HFF-Myc (cell line): ENCODE measurements at regions not wholly inside any gene's neighbourhood (a gene's known extent, or its start where the extent isn't known, plus 50 kb on each side); places are given as distances from the start of the nearest gene placed in this dataset.
"Not testable (repeated sequence)": the region's sequence is repeated elsewhere in the genome, so short reads cannot be mapped to it uniquely, and the experiment has no call there.

Experiments used
- DNase-seq: peaks from one replicate; pipeline ENCODE4 v3.0.0-alpha.2; 2011; ENCODE audit warnings: low read depth; ENCODE audit errors: extremely low read depth
- H3K4me3 ChIP-seq: replicated peaks from 2 replicates; pipeline ENCODE4 v1.5.1; 2011; ENCODE audit warnings: low read depth, mild to moderate bottlenecking, control low read depth, low read length
- CTCF ChIP-seq: IDR thresholded peaks from 2 replicates; pipeline ENCODE4 v1.5.1; 2012; ENCODE audit warnings: mild to moderate bottlenecking, low read depth, low read length, control low read depth; ENCODE audit errors: missing control alignments

GRCh38 chr5:17114715-17115599 lies 102.5 kb upstream of the BASP1 start:
- no peak for TF ChIP-seq CTCF
- DNase-seq: no peak
- no peak overlapping the region for H3K4me3 ChIP-seq

- DNase-seq: no peak
- H3K4me3 ChIP-seq: no peak overlapping the region
- TF ChIP-seq CTCF: no peak
Observed at GRCh38 chr5:17115855-17116254, 101.6 kb upstream of the BASP1 start.

GRCh38 chr5:17118631-17119030 lies 98.8 kb upstream of the BASP1 start:
- DNase-seq: peak; percentile 90
- TF ChIP-seq CTCF: no peak

GRCh38 chr5:17120209-17120608 lies 97.2 kb upstream of the BASP1 start:
- no peak overlapping the region for H3K4me3 ChIP-seq
- no peak for DNase-seq
- no peak for TF ChIP-seq CTCF

More at GRCh38 chr5:17118631-17119030, 98.8 kb upstream of the BASP1 start:
- no peak overlapping the region for H3K4me3 ChIP-seq

GRCh38 chr5:17121776-17122175 lies 95.7 kb upstream of the BASP1 start:
- H3K4me3 ChIP-seq: no peak overlapping the region
- no peak for DNase-seq
- no peak for TF ChIP-seq CTCF

GRCh38 chr5:17123010-17123409 lies 94.4 kb upstream of the BASP1 start:
- H3K4me3 ChIP-seq: no peak overlapping the region
- TF ChIP-seq CTCF: no peak
- no peak for DNase-seq

- not testable (repeated sequence) for DNase-seq, H3K4me3 ChIP-seq
Observed at GRCh38 chr5:17123773-17124172, 93.7 kb upstream of the BASP1 start.
